OCI-LY3 (cell line): ENCODE measurements at regions not wholly inside any gene's neighbourhood (a gene's known extent, or its start where the extent isn't known, plus 50 kb on each side); places are given as distances from the start of the nearest gene placed in this dataset.

Experiments used
- CTCF ChIP-seq: fragments of 200-600, 300-600 bp; sonication (generic); IDR thresholded peaks from 2 replicates; pipeline ENCODE4 v1.5.1; 2014; ENCODE audit warnings: antibody characterized with exemption, low read length, low read depth
- EZH2phosphoT487 ChIP-seq: fragments of 200-600 bp; shearing (Covaris generic); IDR thresholded peaks from 2 replicates; pipeline ENCODE4 v1.6.1; 2018; ENCODE audit warnings: antibody characterized with exemption, mixed run types, low read depth

DNA sequence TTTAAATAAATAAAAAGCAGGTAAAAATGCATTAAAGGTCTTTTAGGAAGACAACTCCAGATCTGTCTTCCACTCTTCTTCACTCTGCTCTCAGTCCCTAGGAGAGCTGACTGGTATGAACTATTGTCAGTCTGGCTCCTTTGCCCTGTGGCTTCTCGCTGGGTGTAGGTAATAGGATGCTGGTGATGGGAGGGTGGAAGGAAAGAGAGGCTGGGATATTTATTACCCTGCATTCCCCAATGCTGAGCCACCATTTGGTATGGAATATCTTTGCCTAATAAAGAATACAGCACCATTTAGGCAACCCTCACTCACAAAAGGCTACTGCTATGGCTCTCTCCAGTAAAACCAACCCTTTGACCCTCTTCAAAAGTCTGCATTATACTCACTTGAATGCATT, 326.9 kb downstream of the CNTN3 start:
- TF ChIP-seq CTCF: no peak
- TF ChIP-seq EZH2phosphoT487: no peak
